DOHH2 (cell line): ENCODE measurements at regions not wholly inside any gene's neighbourhood (a gene's known extent, or its start where the extent isn't known, plus 50 kb on each side); places are given as distances from the start of the nearest gene placed in this dataset.

Experiments used
- H3F3A ChIP-seq: fragments of 200-600 bp; sonication (generic), shearing (Covaris generic); 2 replicates; pipeline ENCODE4 v1.6.0; 2016; ENCODE audit warnings: antibody characterized with exemption, mild to moderate bottlenecking; ENCODE audit not compliant: control insufficient read depth, insufficient read depth
- H3K27ac ChIP-seq: fragments of 200-600 bp; sonication (generic); 2 replicates; pipeline ENCODE4 v1.5.1; 2014; ENCODE audit warnings: low read depth, mild to moderate bottlenecking, low read length, moderate library complexity
- H3K27me3 ChIP-seq: fragments of 200-600 bp; sonication (generic); 2 replicates; pipeline ENCODE4 v1.6.1; 2014; ENCODE audit warnings: mild to moderate bottlenecking, low read length, mixed read lengths; ENCODE audit not compliant: control insufficient read depth
- H3K36me3 ChIP-seq: fragments of 200-600 bp; sonication (generic); 2 replicates; pipeline ENCODE4 v1.6.1; 2014; ENCODE audit warnings: mild to moderate bottlenecking, low read length, moderate library complexity, mixed read lengths; ENCODE audit not compliant: control insufficient read depth
- H3K4me1 ChIP-seq: fragments of 200-600 bp; sonication (generic); 2 replicates; pipeline ENCODE4 v1.6.1; 2014; ENCODE audit warnings: mild to moderate bottlenecking, low read length, mixed read lengths; ENCODE audit not compliant: control insufficient read depth
- H3K4me2 ChIP-seq: fragments of 200-600 bp; sonication (generic); 2 replicates; pipeline ENCODE4 v1.6.0; 2014; ENCODE audit warnings: mild to moderate bottlenecking, low read length, moderate library complexity
- H3K4me3 ChIP-seq: fragments of 200-600 bp; sonication (generic); 2 replicates; pipeline ENCODE4 v1.5.1; 2014; ENCODE audit warnings: mild to moderate bottlenecking, low read length, mixed read lengths
- H3K79me2 ChIP-seq: fragments of 200-600 bp; sonication (generic); 2 replicates; pipeline ENCODE4 v1.6.1; 2014; ENCODE audit warnings: mild to moderate bottlenecking, low read length, mixed read lengths; ENCODE audit not compliant: control insufficient read depth
- H3K9me2 ChIP-seq: fragments of 200-600 bp; sonication (generic); replicated peaks from 2 replicates; pipeline ENCODE4 v1.6.1; 2014; ENCODE audit warnings: mild to moderate bottlenecking, low read length, mixed read lengths; ENCODE audit not compliant: control insufficient read depth
- H3K9me3 ChIP-seq: fragments of 200-600 bp; sonication (generic); 2 replicates; pipeline ENCODE4 v1.6.1; 2014; ENCODE audit warnings: antibody characterized with exemption, low read length, mixed read lengths; ENCODE audit not compliant: control insufficient read depth, insufficient read depth
- H4K20me1 ChIP-seq: fragments of 200-600 bp; sonication (generic); 2 replicates; pipeline ENCODE4 v1.6.0; 2014; ENCODE audit warnings: low read depth, mild to moderate bottlenecking, antibody characterized with exemption, low read length, moderate library complexity; ENCODE audit not compliant: control insufficient read depth, insufficient read depth
- CTCF ChIP-seq: fragments of 200-600 bp; sonication (generic); IDR thresholded peaks from one replicate; pipeline ENCODE4 v1.5.1; 2014; ENCODE audit warnings: antibody characterized with exemption, mild to moderate bottlenecking, low read depth, low read length; ENCODE audit not compliant: poor library complexity, severe bottlenecking
- EZH2phosphoT487 ChIP-seq: fragments of 200-600 bp; sonication (generic); IDR thresholded peaks from 2 replicates; pipeline ENCODE4 v1.6.1; 2017; ENCODE audit warnings: borderline replicate concordance, mild to moderate bottlenecking, antibody characterized with exemption, low read length, moderate library complexity, mixed read lengths

GRCh38 chr10:94069884-94070283 is 76.2 kb downstream of the PLCE1 start:
- Histone ChIP-seq H4K20me1 (no peaks in the 10 kb centered on the region), H3K4me3 (no peak overlapping the region), H3K79me2 (no peaks in the 10 kb centered on the region), H3K9me3 (no peaks in the 10 kb centered on the region), H3K9me2 (no peaks in the 10 kb centered on the region), H3K27ac (no peak overlapping the region), H3K36me3 (no peaks in the 10 kb centered on the region), H3K4me1 (no peaks in the 10 kb centered on the region), H3F3A (no peaks in the 10 kb centered on the region), H3K4me2 (no peak overlapping the region), H3K27me3 (no peaks in the 10 kb centered on the region; the same call in 1 of the 2 replicates)
- no peak for TF ChIP-seq CTCF
- TF ChIP-seq EZH2phosphoT487: no peak

GRCh38 chr10:94074462-94074861 is 80.7 kb downstream of the PLCE1 start:
- H4K20me1 ChIP-seq: no peaks in the 10 kb centered on the region
- no peak overlapping the region for H3K27ac ChIP-seq
- no peak overlapping the region for H3K4me3 ChIP-seq
- TF ChIP-seq EZH2phosphoT487: no peak
- no peak for TF ChIP-seq CTCF
- H3K4me2 ChIP-seq: no peak overlapping the region
- H3K36me3 ChIP-seq: no peaks in the 10 kb centered on the region
- no peaks in the 10 kb centered on the region; the same call in 1 of the 2 replicates for H3K27me3 ChIP-seq
- H3K79me2 ChIP-seq: no peaks in the 10 kb centered on the region
- no peaks in the 10 kb centered on the region for H3F3A ChIP-seq
- H3K9me2 ChIP-seq: no peaks in the 10 kb centered on the region
- H3K4me1 ChIP-seq: no peaks in the 10 kb centered on the region
- H3K9me3 ChIP-seq: no peaks in the 10 kb centered on the region

GRCh38 chr10:94075506-94075905 is 81.8 kb downstream of the PLCE1 start:
- Histone ChIP-seq H3K9me3 (no peaks in the 10 kb centered on the region), H3K27me3 (peaks cover 3% of the 10 kb centered on the region; the same call in 1 of the 2 replicates), H3K27ac (no peak overlapping the region), H3K4me3 (no peak overlapping the region), H3K4me2 (no peak overlapping the region), H4K20me1 (no peaks in the 10 kb centered on the region), H3K79me2 (no peaks in the 10 kb centered on the region), H3F3A (no peaks in the 10 kb centered on the region), H3K9me2 (no peaks in the 10 kb centered on the region), H3K4me1 (no peaks in the 10 kb centered on the region), H3K36me3 (no peaks in the 10 kb centered on the region)
- TF ChIP-seq EZH2phosphoT487 (no peak), CTCF (no peak)
